ENCODE measurements at regions not wholly inside any gene's neighbourhood (a gene's known extent, or its start where the extent isn't known, plus 50 kb on each side); places are given as distances from the start of the nearest gene placed in this dataset.

GRCh38 chr13:22047082-22047784, 376.4 kb downstream of the FGF9 start:
- Histone ChIP-seq H3K9me3 (ENCODE audit: low read length) (no peaks in the 10 kb centered on the region), H3K27me3 (ENCODE audit: low read length) (no peaks in the 10 kb centered on the region), H3K36me3 (ENCODE audit: low read depth, low read length) (no peaks in the 10 kb centered on the region), H3K4me2 (ENCODE audit: low read length) (no peak overlapping the region), H3K4me1 (ENCODE audit: insufficient read depth, low read length) (no peaks in the 10 kb centered on the region), H3K27ac (ENCODE audit: low read length) (no peak overlapping the region), H3K9me2 (replicated peaks; ENCODE audit: low read length) (no peaks in the 10 kb centered on the region), H3K79me2 (ENCODE audit: low read length) (no peaks in the 10 kb centered on the region), H3K9ac (ENCODE audit: low read length) (no peak overlapping the region), H4K20me1 (ENCODE audit: low read length) (no peaks in the 10 kb centered on the region), H3K4me3 (ENCODE audit: low read length) (no peak overlapping the region), H3F3A (ENCODE audit: low read length, unreplicated experiment) (no peaks in the 10 kb centered on the region), H2AFZ (ENCODE audit: low read length) (no peak overlapping the region)
- no TSS peak for BruUV-seq (replicated peaks)
- intact Hi-C loops (cut with micrococcal nuclease): no loop called here
- ChIA-PET POLR2A (ENCODE audit: unreplicated experiment) (no interaction called here), CTCF (no interaction called here)
- ATAC-seq: no peak
- no peak for DNase-seq
- TF ChIP-seq CTCF (conservative IDR thresholded peaks at IDR 0.05; ENCODE audit: low read depth, low read length) (no peak), EZH2 (IDR thresholded peaks at IDR 0.05; ENCODE audit: low read length, unreplicated experiment) (no peak), EZH2phosphoT487 (IDR thresholded peaks at IDR 0.05; ENCODE audit: borderline replicate concordance, low read length) (no peak)

GRCh38 chr13:22047785-22048104, 376.9 kb downstream of the FGF9 start:
- CTCF ChIA-PET: no interaction called here
- intact Hi-C loops (cut with micrococcal nuclease): no loop called here
- no peaks in the 10 kb centered on the region for H3K4me1 ChIP-seq (ENCODE audit: insufficient read depth, low read length)

More at GRCh38 chr13:22047785-22048104, 376.9 kb downstream of the FGF9 start:
- H3F3A ChIP-seq (ENCODE audit: low read length, unreplicated experiment): no peaks in the 10 kb centered on the region
- no peak overlapping the region for H2AFZ ChIP-seq (ENCODE audit: low read length)
- H3K9ac ChIP-seq (ENCODE audit: low read length): no peak overlapping the region
- H3K27me3 ChIP-seq (ENCODE audit: low read length): no peaks in the 10 kb centered on the region
- H4K20me1 ChIP-seq (ENCODE audit: low read length): no peaks in the 10 kb centered on the region
- no peak overlapping the region for H3K4me2 ChIP-seq (ENCODE audit: low read length)
- H3K27ac ChIP-seq (ENCODE audit: low read length): no peak overlapping the region
- no peaks in the 10 kb centered on the region for H3K79me2 ChIP-seq (ENCODE audit: low read length)
- no peak for ATAC-seq
- no TSS peak for BruUV-seq (replicated peaks)
- DNase-seq: no peak
- POLR2A ChIA-PET (ENCODE audit: unreplicated experiment): no interaction called here
- no peaks in the 10 kb centered on the region for H3K36me3 ChIP-seq (ENCODE audit: low read depth, low read length)
- H3K9me2 ChIP-seq (replicated peaks; ENCODE audit: low read length): no peaks in the 10 kb centered on the region
- H3K9me3 ChIP-seq (ENCODE audit: low read length): no peaks in the 10 kb centered on the region
- TF ChIP-seq EZH2phosphoT487 (IDR thresholded peaks at IDR 0.05; ENCODE audit: borderline replicate concordance, low read length) (no peak), CTCF (conservative IDR thresholded peaks at IDR 0.05; ENCODE audit: low read depth, low read length) (no peak), EZH2 (IDR thresholded peaks at IDR 0.05; ENCODE audit: low read length, unreplicated experiment) (no peak)
- no peak overlapping the region for H3K4me3 ChIP-seq (ENCODE audit: low read length)
